B cell (primary cell): ENCODE measurements at regions not wholly inside any gene's neighbourhood (a gene's known extent, or its start where the extent isn't known, plus 50 kb on each side); places are given as distances from the start of the nearest gene placed in this dataset.

Experiments
- ATAC-seq: fragments of 200-7000 bp; cut with Tn5 transposase; one replicate; pipeline ENCODE4 v1.10.0; 2021; ENCODE audit warnings: low read depth, mild to moderate bottlenecking, moderate number of reproducible peaks, moderate library complexity
- CTCF ChIA-PET: fragments of 350-600 bp; sonication (Branson Sonifier 250); formaldehyde crosslinking; loops from one replicate; lab custom pipeline; 2021; ENCODE audit warnings: antibody characterized with exemption, inconsistent platforms; lab: Charles Lee
- POLR2A ChIA-PET: fragments of 350-600 bp; sonication (Branson Sonifier 250); formaldehyde crosslinking; loops from one replicate; lab custom pipeline; 2021; ENCODE audit warnings: antibody characterized with exemption; lab: Charles Lee
- DNase-seq: peaks from one replicate; pipeline ENCODE4 v3.0.0; 2013
- H2AFZ ChIP-seq: 2 replicates; pipeline ENCODE4 v1.6.1; 2012; ENCODE audit warnings: mild to moderate bottlenecking, low read depth, low read length; ENCODE audit not compliant: insufficient read depth, poor library complexity, severe bottlenecking
- H3K27ac ChIP-seq, 2 donors: 1 replicate in 1 of 2; 2 replicates in 1 of 2; pipeline ENCODE4 v1.5.1; 2012 to 2013; ENCODE audit warnings: low read length in 2 of 2, mild to moderate bottlenecking in 2 of 2, moderate library complexity in 1 of 2
- H3K27me3 ChIP-seq, 4 experiments: fragments of 200-600 bp in 1 of 4; sonication (generic) in 1 of 4; replicated peaks in 1 of 4; 1 replicate in 2 of 4; 2 replicates in 2 of 4; pipeline versions ENCODE4 v1.6.1 to v1.7.0; 2013 to 2016; ENCODE audit warnings: low read length in 3 of 4, mild to moderate bottlenecking in 2 of 4, mixed read lengths in 1 of 4, moderate library complexity in 1 of 4; ENCODE audit not compliant: insufficient read depth in 4 of 4, control insufficient read depth in 3 of 4; ENCODE audit errors: control extremely low read depth in 1 of 4
- H3K36me3 ChIP-seq, 2 experiments: replicated peaks in 1 of 2; 1 replicate in 1 of 2; 2 replicates in 1 of 2; pipeline versions ENCODE4 v1.6.1 to v1.7.1; 2013; ENCODE audit warnings: low read length in 1 of 2; ENCODE audit not compliant: insufficient read depth in 2 of 2, control insufficient read depth in 1 of 2; ENCODE audit errors: control extremely low read depth in 1 of 2, extremely low read depth in 1 of 2
- H3K4me1 ChIP-seq, 2 donors: fragments of 200-600 bp in 1 of 2; sonication (generic) in 1 of 2; 1 replicate in 1 of 2; 2 replicates in 1 of 2; pipeline versions ENCODE4 v1.5.1 to v1.6.1; 2013 to 2017; ENCODE audit warnings: low read length in 2 of 2; ENCODE audit not compliant: control insufficient read depth in 2 of 2, insufficient read depth in 2 of 2
- H3K4me2 ChIP-seq: replicated peaks from 2 replicates; pipeline ENCODE3; 2012; ENCODE audit warnings: mild to moderate bottlenecking, low read depth, low read length; ENCODE audit not compliant: poor library complexity, severe bottlenecking
- H3K4me3 ChIP-seq, 5 experiments: fragments of 200-600 bp in 1 of 5; sonication (generic) in 1 of 5; 1 replicate in 3 of 5; 2 replicates in 2 of 5; pipeline versions ENCODE4 v1.5.1 to v1.7.0; 2011 to 2016; ENCODE audit warnings: low read length in 4 of 5, mild to moderate bottlenecking in 4 of 5, low read depth in 2 of 5, control low read depth in 1 of 5, moderate library complexity in 1 of 5; ENCODE audit not compliant: insufficient read depth in 1 of 5; ENCODE audit errors: control extremely low read depth in 1 of 5, extremely low read depth in 1 of 5
- H3K79me2 ChIP-seq: fragments of 200-600 bp; sonication (generic); one replicate; pipeline ENCODE4 v1.6.0; 2016; ENCODE audit warnings: low read length; ENCODE audit not compliant: control insufficient read depth, insufficient read depth
- H3K9ac ChIP-seq: fragments of 200-600 bp; sonication (generic); 2 replicates; pipeline ENCODE4 v1.6.1; 2017; ENCODE audit warnings: mild to moderate bottlenecking, low read length, moderate library complexity
- H3K9me3 ChIP-seq, 3 donors: one replicate each; pipeline versions ENCODE4 v1.6.1 to v1.7.1; 2013; ENCODE audit warnings: low read length in 2 of 3; ENCODE audit not compliant: control insufficient read depth in 2 of 3, insufficient read depth in 1 of 3; ENCODE audit errors: control extremely low read depth in 1 of 3
- H4K20me1 ChIP-seq: 2 replicates; pipeline ENCODE4 v1.6.0; 2012; ENCODE audit warnings: mild to moderate bottlenecking, low read length; ENCODE audit not compliant: insufficient read depth, control insufficient read depth, poor library complexity, severe bottlenecking
- H3K27ac Mint-ChIP-seq: one replicate; pipeline ENCODE4 v1.8.0; 2021; ENCODE audit warnings: mixed read lengths
- H3K27me3 Mint-ChIP-seq: one replicate; pipeline ENCODE4 v1.8.0; 2021; ENCODE audit warnings: mixed read lengths
- H3K4me1 Mint-ChIP-seq: one replicate; pipeline ENCODE4 v1.8.0; 2021; ENCODE audit warnings: mixed read lengths
- H3K4me3 Mint-ChIP-seq: one replicate; pipeline ENCODE4 v1.8.0; 2021; ENCODE audit warnings: mixed read lengths
- H3K9me3 Mint-ChIP-seq: one replicate; pipeline ENCODE4 v1.8.0; 2022; ENCODE audit warnings: mixed read lengths; ENCODE audit not compliant: insufficient read depth
- EZH2 ChIP-seq: IDR thresholded peaks from 2 replicates; pipeline ENCODE4 v1.6.1; 2012; ENCODE audit warnings: borderline replicate concordance, low read depth, mild to moderate bottlenecking, moderate library complexity, low read length; ENCODE audit not compliant: insufficient read depth, poor library complexity, severe bottlenecking
- WGBS: methylation state at CpG from one replicate; pipeline ENCODE4 v1.1.5; 2013; ENCODE audit warnings: missing lambda C conversion rate; ENCODE audit not compliant: insufficient coverage; 5-methylcytosine and 5-hydroxymethylcytosine counted together
- intact Hi-C: fragments of 100-400 bp; cut with micrococcal nuclease; formaldehyde crosslinking; loops from one replicate; pipeline ENCODE4 v1.10.0; 2022
- TF ChIP-seq, protein P1 (sequence below): fragments of 200-600 bp; IDR thresholded peaks from one replicate; pipeline ENCODE4 v1.8.0; 2022; ENCODE audit warnings: antibody characterized with exemption, mild to moderate bottlenecking

DNA sequence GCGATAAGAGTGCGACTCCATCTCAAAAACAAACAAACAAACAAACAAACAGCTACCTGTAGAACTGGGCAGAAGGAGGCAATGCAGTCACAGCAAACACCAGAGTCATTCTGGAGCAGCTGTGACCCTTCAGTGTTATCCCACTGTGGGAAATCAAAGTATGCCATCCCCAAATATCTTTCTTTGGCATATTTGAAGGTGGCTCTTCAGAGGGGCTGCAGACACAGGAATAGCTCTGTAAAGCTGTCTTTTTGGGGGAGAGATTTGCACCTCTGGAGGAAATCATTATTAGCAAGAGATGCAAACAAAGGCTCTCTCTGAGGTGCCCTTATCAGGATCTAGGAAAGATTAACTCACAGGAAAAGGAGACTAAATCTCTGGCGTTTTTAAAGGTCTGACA is 98.5 kb upstream of the XPO1 start:
- H2AFZ ChIP-seq: no peak overlapping the region
- no peaks in the 10 kb centered on the region for H3K4me1 ChIP-seq
- ChIA-PET POLR2A (no interaction called here), CTCF (no interaction called here)
- H3K9ac ChIP-seq: no peak overlapping the region
- H3K79me2 ChIP-seq: no peaks in the 10 kb centered on the region
- no peak overlapping the region for H3K27ac ChIP-seq
- no peak overlapping the region for H3K4me2 ChIP-seq
- H3K36me3 ChIP-seq: no peaks in the 10 kb centered on the region
- intact Hi-C loops: no loop called here
- no peaks in the 10 kb centered on the region for H3K27me3 ChIP-seq
- WGBS: 8% methylated on average over 1 of the region's 3 CpGs
- ATAC-seq: no peak
- H3K4me1 Mint-ChIP-seq: no peaks in the 10 kb centered on the region
- H3K27ac Mint-ChIP-seq: no peak overlapping the region
- no peaks in the 10 kb centered on the region for H3K9me3 Mint-ChIP-seq
- no peaks in the 10 kb centered on the region for H3K27me3 Mint-ChIP-seq
- TF ChIP-seq, protein P1, sequence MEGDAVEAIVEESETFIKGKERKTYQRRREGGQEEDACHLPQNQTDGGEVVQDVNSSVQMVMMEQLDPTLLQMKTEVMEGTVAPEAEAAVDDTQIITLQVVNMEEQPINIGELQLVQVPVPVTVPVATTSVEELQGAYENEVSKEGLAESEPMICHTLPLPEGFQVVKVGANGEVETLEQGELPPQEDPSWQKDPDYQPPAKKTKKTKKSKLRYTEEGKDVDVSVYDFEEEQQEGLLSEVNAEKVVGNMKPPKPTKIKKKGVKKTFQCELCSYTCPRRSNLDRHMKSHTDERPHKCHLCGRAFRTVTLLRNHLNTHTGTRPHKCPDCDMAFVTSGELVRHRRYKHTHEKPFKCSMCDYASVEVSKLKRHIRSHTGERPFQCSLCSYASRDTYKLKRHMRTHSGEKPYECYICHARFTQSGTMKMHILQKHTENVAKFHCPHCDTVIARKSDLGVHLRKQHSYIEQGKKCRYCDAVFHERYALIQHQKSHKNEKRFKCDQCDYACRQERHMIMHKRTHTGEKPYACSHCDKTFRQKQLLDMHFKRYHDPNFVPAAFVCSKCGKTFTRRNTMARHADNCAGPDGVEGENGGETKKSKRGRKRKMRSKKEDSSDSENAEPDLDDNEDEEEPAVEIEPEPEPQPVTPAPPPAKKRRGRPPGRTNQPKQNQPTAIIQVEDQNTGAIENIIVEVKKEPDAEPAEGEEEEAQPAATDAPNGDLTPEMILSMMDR: no peak
- no peak for TF ChIP-seq EZH2
- no peaks in the 10 kb centered on the region for H4K20me1 ChIP-seq
- no peak overlapping the region for H3K4me3 ChIP-seq
- DNase-seq: no peak
- H3K4me3 Mint-ChIP-seq: no peak overlapping the region
- no peaks in the 10 kb centered on the region for H3K9me3 ChIP-seq

DNA sequence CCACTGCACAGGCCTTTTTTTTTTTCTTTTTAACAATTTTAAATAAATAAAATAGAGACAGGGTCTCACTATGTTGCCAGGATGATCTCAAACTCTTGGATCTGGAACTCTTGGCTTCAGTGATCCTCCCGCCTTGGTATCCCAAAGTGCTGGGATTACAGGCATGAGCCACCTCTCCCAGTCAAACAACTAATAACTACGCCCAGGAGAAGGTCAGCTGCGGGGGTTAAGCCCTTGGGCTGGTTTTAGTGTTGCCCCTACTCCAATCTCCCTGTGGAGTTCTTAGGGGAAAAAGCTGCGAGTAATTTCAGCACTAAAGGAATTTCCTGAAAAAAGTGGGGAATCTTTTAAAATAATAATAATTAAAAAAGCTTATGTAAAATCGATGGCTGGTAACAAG is 96.4 kb upstream of the XPO1 start:
- CTCF ChIA-PET: interaction anchor here (0.7 to 1.1 kb wide), 2 partner anchors 96 to 346 kb away, joined by 3 read pairs; partner anchors contain the start of gene XPO1

More for the DNA sequence above, 96.4 kb upstream of the XPO1 start:
- Histone ChIP-seq H3K4me2 (no peak overlapping the region), H2AFZ (no peak overlapping the region), H3K4me3 (no peak overlapping the region), H3K27ac (no peak overlapping the region), H3K9ac (no peak overlapping the region), H3K79me2 (no peaks in the 10 kb centered on the region), H3K36me3 (no peaks in the 10 kb centered on the region), H3K9me3 (no peaks in the 10 kb centered on the region), H3K27me3 (no peaks in the 10 kb centered on the region), H3K4me1 (no peaks in the 10 kb centered on the region), H4K20me1 (no peaks in the 10 kb centered on the region)
- Mint-ChIP-seq H3K9me3 (no peaks in the 10 kb centered on the region), H3K4me3 (no peak overlapping the region), H3K4me1 (no peaks in the 10 kb centered on the region), H3K27ac (no peak overlapping the region), H3K27me3 (peaks cover 3% of the 10 kb centered on the region)
- ATAC-seq (no peak), DNase-seq (no peak)
- intact Hi-C loops: no loop called here
- WGBS: 86% methylated on average over 1 of the region's 5 CpGs
- TF ChIP-seq, protein P1: no peak
- no peak for TF ChIP-seq EZH2
- POLR2A ChIA-PET: no interaction called here
